ENCODE measurements at regions not wholly inside any gene's neighbourhood (a gene's known extent, or its start where the extent isn't known, plus 50 kb on each side); places are given as distances from the start of the nearest gene placed in this dataset.
A peak's percentile ranks its signal among the peaks of the same experiment; 100 is the strongest.

GRCh38 chr20:24863356-24863755 lies 85.7 kb upstream of the CST7 start:
- DNase-seq (ENCODE audit: low spot score) = no peak

- DNase-seq (ENCODE audit: low spot score) = no peak
Measured at GRCh38 chr20:24866008-24866407, 83.1 kb upstream of the CST7 start.

DNA sequence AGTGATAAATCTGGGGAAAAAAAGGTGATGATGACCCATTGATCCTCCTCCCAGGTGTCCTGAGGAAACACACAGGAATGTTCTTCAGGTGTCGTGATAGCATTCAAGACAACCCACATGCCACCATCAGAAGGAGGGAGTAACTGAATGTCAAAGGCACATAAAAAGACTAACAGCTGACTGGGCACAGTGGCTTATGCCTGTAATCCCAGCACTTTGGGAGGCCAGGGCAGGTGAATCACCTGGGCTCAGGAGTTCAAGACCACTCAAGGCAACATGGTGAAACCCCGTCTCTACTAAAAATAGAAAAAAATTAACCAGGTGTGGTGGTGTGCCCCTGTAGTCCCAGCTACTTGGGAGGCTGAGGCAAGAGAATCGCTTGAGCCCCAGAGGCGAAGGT lies 82.3 kb upstream of the CST7 start:
- no peak for DNase-seq (ENCODE audit: low spot score)

DNA sequence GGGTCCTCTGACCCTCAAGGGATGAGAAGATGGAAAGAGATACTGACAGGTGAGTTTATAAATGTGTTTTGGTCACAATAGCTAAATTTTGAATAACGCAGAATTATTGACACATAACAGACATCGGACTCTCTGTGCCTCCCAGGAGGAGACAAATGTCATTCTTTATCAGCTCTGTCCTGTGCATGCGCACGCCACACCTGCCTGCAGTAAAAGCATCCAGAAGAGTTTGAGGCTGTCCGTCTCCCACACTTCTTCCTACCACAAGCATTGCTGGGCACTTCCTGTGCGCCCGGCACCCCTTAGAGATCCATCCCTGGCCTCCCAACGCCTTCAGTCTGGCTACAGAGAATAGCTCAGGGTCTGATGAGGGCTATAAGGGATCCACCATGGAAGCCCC lies 81.5 kb upstream of the CST7 start:
- DNase-seq (ENCODE audit: low spot score) = no peak

- no peak for DNase-seq (ENCODE audit: low spot score)
Measured at GRCh38 chr20:24868396-24868927, 80.6 kb upstream of the CST7 start.

GRCh38 chr20:24868959-24869358 lies 80.1 kb upstream of the CST7 start:
- DNase-seq (ENCODE audit: low spot score) = no peak

DNA sequence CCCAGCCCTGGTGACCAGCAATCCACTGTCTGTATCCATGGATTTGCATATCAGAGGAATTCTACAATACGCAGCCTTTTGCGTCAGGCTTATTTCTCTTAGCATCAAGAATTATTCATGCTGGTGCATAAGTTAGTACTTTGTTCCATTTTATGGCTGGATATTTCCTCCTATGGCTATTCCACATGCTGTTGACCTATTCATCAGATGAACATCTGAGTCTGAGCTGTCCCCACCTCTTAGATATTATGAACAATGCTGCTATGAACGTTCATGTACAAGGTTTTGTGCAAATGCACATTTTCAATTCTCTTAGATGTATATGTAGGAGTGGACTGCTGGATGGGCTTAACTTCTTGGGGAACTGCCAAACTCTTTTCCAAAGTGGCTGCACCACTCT lies 79.0 kb upstream of the CST7 start:
- no peak for DNase-seq (ENCODE audit: low spot score)

DNA sequence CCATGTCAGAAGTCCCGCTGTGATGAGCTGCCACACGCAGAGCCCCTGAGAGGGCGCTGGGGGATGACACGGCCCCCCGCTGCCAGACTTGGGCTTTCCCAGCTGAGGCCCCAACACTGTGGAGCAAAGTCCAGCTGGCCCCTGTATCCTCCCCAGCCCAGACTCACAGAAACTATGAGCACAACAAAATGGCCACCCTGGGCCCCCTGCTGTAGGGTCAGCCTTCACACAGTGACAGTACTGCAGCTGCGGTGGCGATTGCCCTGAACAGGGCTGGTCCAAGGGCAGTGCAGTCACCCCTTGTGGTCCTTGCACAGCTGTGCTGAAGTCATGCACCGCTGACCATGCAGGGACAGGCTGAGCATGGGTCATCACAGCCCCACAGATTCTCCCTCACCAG lies 78.2 kb upstream of the CST7 start:
- DNase-seq (ENCODE audit: low spot score) = no peak

GRCh38 chr20:24871480-24872213 lies 77.4 kb upstream of the CST7 start:
- DNase-seq (ENCODE audit: low spot score) = peak; percentile 72

GRCh38 chr20:24872291-24873024 lies 76.6 kb upstream of the CST7 start:
- peak; percentile 86 for DNase-seq (ENCODE audit: low spot score)

- peak; percentile 77 for DNase-seq (ENCODE audit: low spot score)
Measured at GRCh38 chr20:24873025-24873620, 75.9 kb upstream of the CST7 start.

DNA sequence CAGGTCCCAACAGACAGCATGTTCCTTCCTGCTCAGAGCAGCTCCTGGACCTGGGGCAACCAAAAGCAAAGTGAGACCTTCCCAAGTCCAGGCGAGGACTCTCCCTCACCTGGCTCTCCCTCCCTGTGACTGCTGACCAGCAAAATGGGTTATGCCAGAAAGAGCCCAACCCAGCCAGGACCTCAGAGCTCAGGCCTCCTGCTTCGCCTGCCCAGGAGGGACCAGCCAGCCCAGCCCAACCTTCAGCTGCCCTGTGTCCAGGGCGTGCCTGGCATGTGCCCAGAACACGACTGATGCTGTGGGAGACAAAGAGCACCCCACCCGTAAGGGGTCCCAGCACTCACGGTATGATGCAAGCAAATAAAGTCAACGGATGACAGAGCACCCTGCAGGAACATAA lies 74.0 kb upstream of the CST7 start:
- DNase-seq (ENCODE audit: low spot score) = peak; percentile 71

DNA sequence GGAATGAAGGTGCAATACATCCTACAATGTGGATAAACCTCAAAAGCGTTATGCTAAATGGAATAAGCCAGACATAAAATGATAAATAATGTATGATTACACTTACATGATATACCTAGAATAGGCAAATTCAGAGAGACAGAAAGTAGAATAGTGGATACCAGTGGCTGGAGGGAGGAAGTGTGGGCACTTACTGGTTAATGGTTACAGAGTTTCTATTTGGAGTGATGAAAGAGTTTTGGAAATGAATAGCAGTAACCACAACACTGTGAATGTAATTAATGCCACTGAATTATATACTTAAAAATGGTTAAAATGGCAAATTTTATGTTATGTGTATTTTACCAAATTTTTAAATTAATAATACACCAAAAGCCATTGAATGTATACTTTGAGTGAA lies 71.4 kb upstream of the CST7 start:
- no peak for DNase-seq (ENCODE audit: low spot score)

GRCh38 chr20:24878657-24879056 lies 70.4 kb upstream of the CST7 start:
- DNase-seq (ENCODE audit: low spot score) = no peak

GRCh38 chr20:24879875-24880274 lies 69.2 kb upstream of the CST7 start:
- peak; percentile 60 for DNase-seq (ENCODE audit: low spot score)

- no peak for DNase-seq (ENCODE audit: low spot score)
Measured at GRCh38 chr20:24880356-24880755, 68.7 kb upstream of the CST7 start.

- no peak for DNase-seq (ENCODE audit: low spot score)
Measured at GRCh38 chr20:24890286-24890685, 58.8 kb upstream of the CST7 start.

DNA sequence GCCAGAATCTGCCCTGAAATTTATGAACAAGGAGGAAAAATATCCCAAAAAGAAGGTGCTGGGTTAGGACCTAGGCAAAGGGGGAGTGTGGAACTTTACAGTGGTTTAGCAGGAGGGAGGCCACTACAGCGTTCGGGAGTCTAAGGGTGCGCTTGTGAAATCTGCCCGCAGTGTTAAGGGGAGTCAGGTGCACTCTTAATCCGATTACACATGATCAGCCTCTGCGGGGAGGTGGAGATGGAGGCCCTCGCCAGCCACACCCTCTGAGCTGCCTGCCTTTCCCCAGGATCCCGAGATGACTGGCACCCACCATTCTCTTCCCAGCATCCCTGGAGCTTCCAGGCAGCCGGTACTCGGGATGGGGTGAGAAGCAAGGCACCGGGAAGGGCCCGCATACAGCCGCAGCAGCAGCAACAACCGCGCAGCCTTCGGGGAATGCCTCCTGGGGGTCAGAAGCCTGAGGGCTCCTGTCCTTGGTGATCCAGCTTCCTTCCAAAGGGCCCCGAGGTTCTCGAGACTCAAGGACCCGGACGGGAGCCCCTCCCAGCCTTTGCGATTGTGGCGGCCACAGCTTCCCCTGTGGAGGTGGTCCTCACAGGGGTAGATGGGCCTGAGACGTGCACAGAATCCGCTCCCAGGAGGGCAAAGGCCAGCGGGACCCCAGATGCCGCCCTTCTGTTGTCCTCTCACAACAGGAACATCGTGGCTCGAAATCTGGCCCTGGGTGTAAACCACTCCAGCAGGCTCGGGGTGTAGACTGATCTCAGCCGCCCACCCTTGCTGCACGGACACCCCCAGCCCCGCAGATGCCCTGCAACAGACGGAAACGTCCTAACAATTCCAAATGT lies 57.3 kb upstream of the CST7 start:
- DNase-seq (ENCODE audit: low spot score) = no peak

- DNase-seq (ENCODE audit: low spot score) = no peak
Measured at GRCh38 chr20:24892522-24892921, 56.5 kb upstream of the CST7 start.

DNA sequence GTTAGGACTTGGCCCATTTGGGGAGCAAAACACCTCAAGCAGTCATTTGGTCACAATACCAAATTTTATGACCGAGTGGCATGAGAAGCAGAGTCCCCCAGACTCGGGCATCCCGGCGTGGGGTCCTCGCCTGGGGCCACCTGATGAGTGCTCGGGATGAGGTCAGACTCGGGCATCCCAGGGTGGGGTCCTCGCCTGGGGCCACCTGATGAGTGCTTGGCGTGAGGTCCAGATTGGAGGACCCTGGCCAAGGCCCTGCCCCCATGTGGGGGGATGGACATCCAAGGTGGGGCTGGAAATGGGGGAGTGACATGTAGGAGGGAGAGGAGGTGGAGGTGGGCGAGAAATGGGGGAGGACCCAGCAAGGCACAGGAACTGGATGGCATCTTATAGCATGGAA lies 56.1 kb upstream of the CST7 start:
- no peak for DNase-seq (ENCODE audit: low spot score)

DNA sequence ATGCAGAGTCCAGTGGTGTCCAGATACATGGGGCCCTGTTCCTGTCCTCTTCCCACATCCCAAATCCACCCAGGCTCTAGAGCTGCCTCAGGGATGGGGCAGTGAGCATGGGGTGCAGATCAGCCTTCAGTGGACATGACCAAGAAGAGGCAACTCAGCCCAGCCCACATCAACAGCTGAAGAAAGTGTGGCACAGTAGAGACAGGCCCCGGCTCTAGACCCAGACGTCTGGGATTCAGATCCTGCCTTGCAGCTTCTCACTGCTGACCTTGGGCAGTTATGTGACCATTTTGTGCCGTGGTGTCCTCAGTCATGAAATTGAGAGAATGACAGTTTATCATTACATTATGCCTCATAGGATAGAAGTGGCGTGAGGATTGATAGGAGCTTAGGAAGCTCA lies 54.6 kb upstream of the CST7 start:
- DNase-seq (ENCODE audit: low spot score) = no peak

Data from mesenteric fat pad (tissue), 1 donor.